A549 (cell line): ENCODE measurements at regions not wholly inside any gene's neighbourhood (a gene's known extent, or its start where the extent isn't known, plus 50 kb on each side); places are given as distances from the start of the nearest gene placed in this dataset.

Experiments used
- ATAC-seq, 2 experiments: fragments of 200-7000 bp in 1 of 2; fragments of >200 bp in 1 of 2; cut with Nextera tagmentation in 1 of 2; cut with Tn5 transposase in 1 of 2; 3 replicates each; pipeline versions ENCODE4 v1.8.0 to v1.9.1; 2018 to 2020; ENCODE audit warnings: mild to moderate bottlenecking in 1 of 2, moderate library complexity in 1 of 2
- CTCF ChIA-PET: fragments of 300-600 bp; sonication (Branson Sonifier 250); formaldehyde crosslinking; extraction: SDS; loops from one replicate; lab custom pipeline; 2021; ENCODE audit warnings: antibody characterized with exemption, inconsistent platforms; lab: Yijun Ruan, JAX
- POLR2A ChIA-PET: fragments of 350-600 bp; formaldehyde crosslinking; extraction: SDS; loops from one replicate; lab custom pipeline; 2021; ENCODE audit warnings: antibody characterized with exemption, inconsistent platforms; lab: Yijun Ruan, JAX
- DNase-seq, 2 experiments: peaks; one replicate each; pipeline versions ENCODE4 v3.0.0 to v3.0.0-alpha.2; 2011 to 2016; ENCODE audit warnings: low read depth in 1 of 2, low spot score in 1 of 2
- FAIRE-seq: peaks from 2 replicates; lab custom pipeline; 2011; peaks lifted over from hg19 to GRCh38; lab: Jason Lieb, UNC
- H3K27ac ChIP-seq, 2 experiments: fragments of >200 bp; sonication (Bioruptor Twin); formaldehyde crosslinking; 3 replicates each; pipeline ENCODE4 v1.5.1; 2016 to 2017
- H3K4me1 ChIP-seq: fragments of >200 bp; sonication (Bioruptor Twin); formaldehyde crosslinking; 3 replicates; pipeline ENCODE4 v1.6.1; 2016
- H3K4me2 ChIP-seq: fragments of >200 bp; sonication (Bioruptor Twin); formaldehyde crosslinking; 3 replicates; pipeline ENCODE4 v1.6.1; 2016
- H3K4me3 ChIP-seq: fragments of >200 bp; sonication (Bioruptor Twin); formaldehyde crosslinking; 3 replicates; pipeline ENCODE4 v1.5.1; 2016
- H3K9me3 ChIP-seq: fragments of >200 bp; sonication (Bioruptor Twin); formaldehyde crosslinking; 3 replicates; pipeline ENCODE4 v1.6.1; 2016
- CBX2 ChIP-seq: fragments of 200-600 bp; sonication (generic); IDR thresholded peaks from 2 replicates; pipeline ENCODE4 v1.6.1; 2016; ENCODE audit warnings: low read depth, mild to moderate bottlenecking, borderline replicate concordance
- CBX8 ChIP-seq: fragments of 200-600 bp; sonication (generic); IDR thresholded peaks from 2 replicates; pipeline ENCODE4 v1.6.1; 2016
- CEBPB ChIP-seq, 2 experiments: fragments of >200 bp in 1 of 2; sonication (Bioruptor Twin) in 1 of 2; formaldehyde crosslinking in 1 of 2; IDR thresholded peaks; 2 replicates each; pipeline ENCODE4 v1.6.1; 2012 to 2016
- CTCF ChIP-seq: fragments of >200 bp; sonication (Bioruptor Twin); formaldehyde crosslinking; IDR thresholded peaks from 3 replicates; pipeline ENCODE4 v1.5.1; 2016
- EHMT2 ChIP-seq: fragments of 200-600 bp; sonication (generic); IDR thresholded peaks from 2 replicates; pipeline ENCODE4 v1.6.1; 2016; ENCODE audit warnings: antibody characterized with exemption, low read depth, mild to moderate bottlenecking, moderate library complexity
- EP300 ChIP-seq, 2 experiments: fragments of >200 bp; sonication (Bioruptor Twin); formaldehyde crosslinking; IDR thresholded peaks; 2 replicates in 1 of 2; 3 replicates in 1 of 2; pipeline ENCODE4 v1.6.1; 2016 to 2017
- ESRRA ChIP-seq: fragments of 150-350 bp; IDR thresholded peaks from 2 replicates; pipeline ENCODE4 v1.6.1; 2014; ENCODE audit warnings: mild to moderate bottlenecking, low read length, borderline replicate concordance
- FOSB ChIP-seq: fragments of 250-450 bp; sonication (Bioruptor Pico); IDR thresholded peaks from 2 replicates; pipeline ENCODE4 v1.5.0; 2020; ENCODE audit warnings: mild to moderate bottlenecking, moderate library complexity
- FOSL2 ChIP-seq, 2 experiments: fragments of 450-650 bp in 1 of 2; fragments of >200 bp in 1 of 2; sonication (Bioruptor Twin) in 1 of 2; formaldehyde crosslinking; IDR thresholded peaks; 2 replicates each; pipeline versions ENCODE4 v1.5.0 to v1.6.1; 2016 to 2020; ENCODE audit warnings: mild to moderate bottlenecking in 1 of 2, moderate library complexity in 1 of 2
- FOXS1 ChIP-seq: fragments of 250-450 bp; sonication (Bioruptor Pico); IDR thresholded peaks from 2 replicates; pipeline ENCODE4 v1.5.0; 2020; ENCODE audit warnings: mild to moderate bottlenecking, moderate library complexity
- GATA3 ChIP-seq: IDR thresholded peaks from 2 replicates; pipeline ENCODE4 v1.6.1; 2012; ENCODE audit warnings: borderline replicate concordance
- HDAC2 ChIP-seq: fragments of 200-600 bp; sonication (generic); IDR thresholded peaks from 2 replicates; pipeline ENCODE4 v1.6.1; 2016
- HEYL ChIP-seq: fragments of 250-450 bp; sonication (Bioruptor Pico); IDR thresholded peaks from 2 replicates; pipeline ENCODE4 v1.8.0; 2021; ENCODE audit warnings: mild to moderate bottlenecking, moderate library complexity
- HOXB5 ChIP-seq: fragments of 250-450 bp; sonication (Bioruptor Pico); IDR thresholded peaks from 2 replicates; pipeline ENCODE4 v1.5.0; 2020; ENCODE audit warnings: mild to moderate bottlenecking, moderate library complexity
- KDM1A ChIP-seq: fragments of 200-600 bp; sonication (generic); IDR thresholded peaks from 2 replicates; pipeline ENCODE4 v1.6.1; 2016; ENCODE audit warnings: low read depth, mild to moderate bottlenecking
- KDM5A ChIP-seq: fragments of 200-600 bp; sonication (generic); IDR thresholded peaks from 2 replicates; pipeline ENCODE4 v1.6.1; 2016; ENCODE audit warnings: antibody characterized with exemption, mild to moderate bottlenecking
- MAFK ChIP-seq: fragments of 450-650 bp; IDR thresholded peaks from 2 replicates; pipeline ENCODE4 v1.6.1; 2014; ENCODE audit not compliant: partially characterized antibody
- MAX ChIP-seq: IDR thresholded peaks from 2 replicates; pipeline ENCODE4 v1.6.1; 2012
- MYC ChIP-seq: IDR thresholded peaks from 2 replicates; pipeline ENCODE4 v1.6.1; 2012; ENCODE audit warnings: mild to moderate bottlenecking, inconsistent platforms, low read length, improper control_type of control experiment, borderline replicate concordance
- NPAS2 ChIP-seq: fragments of 250-450 bp; sonication (Bioruptor Pico); IDR thresholded peaks from 2 replicates; pipeline ENCODE4 v1.8.0; 2022; ENCODE audit warnings: mild to moderate bottlenecking, moderate library complexity, borderline replicate concordance
- NR3C1 ChIP-seq: fragments of >200 bp; sonication (Bioruptor Twin); formaldehyde crosslinking; IDR thresholded peaks from 3 replicates; pipeline ENCODE4 v1.6.1; 2017
- POLR2A ChIP-seq: IDR thresholded peaks from 2 replicates; pipeline ENCODE4 v1.6.1; 2012; ENCODE audit warnings: mild to moderate bottlenecking, low read length
- POLR2AphosphoS2 ChIP-seq: conservative IDR thresholded peaks from 2 replicates; pipeline ENCODE4 v1.6.1; 2012; ENCODE audit warnings: low read length, improper control_type of control experiment, inconsistent platforms
- RAD21 ChIP-seq, 2 experiments: fragments of >200 bp in 1 of 2; sonication (Bioruptor Twin) in 1 of 2; formaldehyde crosslinking in 1 of 2; IDR thresholded peaks in 1 of 2; conservative IDR thresholded peaks in 1 of 2; 2 replicates in 1 of 2; 3 replicates in 1 of 2; pipeline ENCODE4 v1.6.1; 2012 to 2018; ENCODE audit warnings: inconsistent platforms in 1 of 2
- RARB ChIP-seq: fragments of 250-450 bp; sonication (Bioruptor Pico); IDR thresholded peaks from 2 replicates; pipeline ENCODE4 v1.8.0; 2021; ENCODE audit warnings: mild to moderate bottlenecking, moderate library complexity
- RCOR1 ChIP-seq: fragments of 150-350 bp; IDR thresholded peaks from 2 replicates; pipeline ENCODE4 v1.6.1; 2014; ENCODE audit warnings: antibody characterized with exemption, low read length, low read depth
- RFX5 ChIP-seq: fragments of 450-650 bp; IDR thresholded peaks from 2 replicates; pipeline ENCODE4 v1.7.1; 2014; ENCODE audit warnings: antibody characterized with exemption, mild to moderate bottlenecking, moderate library complexity
- RNF2 ChIP-seq: fragments of 200-600 bp; sonication (generic); IDR thresholded peaks from 2 replicates; pipeline ENCODE4 v1.6.1; 2016; ENCODE audit warnings: low read depth, mild to moderate bottlenecking, antibody characterized with exemption, moderate library complexity, borderline replicate concordance
- TFCP2L1 ChIP-seq: fragments of 250-450 bp; sonication (Bioruptor Pico); IDR thresholded peaks from 2 replicates; pipeline ENCODE4 v1.5.0; 2021; ENCODE audit warnings: mild to moderate bottlenecking
- ZFP36 ChIP-seq: fragments of 450-650 bp; IDR thresholded peaks from 2 replicates; pipeline ENCODE4 v1.6.1; 2014; ENCODE audit warnings: borderline replicate concordance; ENCODE audit not compliant: partially characterized antibody
- ZNF302 ChIP-seq: fragments of 250-450 bp; sonication (Bioruptor Pico); IDR thresholded peaks from 2 replicates; pipeline ENCODE4 v1.9.0; 2021; ENCODE audit warnings: inconsistent platforms, mild to moderate bottlenecking, moderate library complexity
- ZSCAN20 ChIP-seq: fragments of 250-450 bp; sonication (Bioruptor Pico); IDR thresholded peaks from 2 replicates; pipeline ENCODE4 v1.8.0; 2022; ENCODE audit warnings: mild to moderate bottlenecking, moderate library complexity
- WGBS: methylation state at CpG from one replicate; pipeline ENCODE4 v1.1.6; 2017; ENCODE audit errors: missing lambda C conversion rate; 5-methylcytosine and 5-hydroxymethylcytosine counted together
- TF ChIP-seq, protein P1 (sequence below): fragments of 250-450 bp; sonication (Bioruptor Pico); IDR thresholded peaks from 2 replicates; pipeline ENCODE4 v1.5.0; 2021; ENCODE audit warnings: mild to moderate bottlenecking, moderate library complexity, borderline replicate concordance
- TF ChIP-seq, protein P2 (sequence below): fragments of >200 bp; sonication (Bioruptor Twin); formaldehyde crosslinking; IDR thresholded peaks from 2 replicates; pipeline ENCODE4 v1.6.1; 2016

DNA sequence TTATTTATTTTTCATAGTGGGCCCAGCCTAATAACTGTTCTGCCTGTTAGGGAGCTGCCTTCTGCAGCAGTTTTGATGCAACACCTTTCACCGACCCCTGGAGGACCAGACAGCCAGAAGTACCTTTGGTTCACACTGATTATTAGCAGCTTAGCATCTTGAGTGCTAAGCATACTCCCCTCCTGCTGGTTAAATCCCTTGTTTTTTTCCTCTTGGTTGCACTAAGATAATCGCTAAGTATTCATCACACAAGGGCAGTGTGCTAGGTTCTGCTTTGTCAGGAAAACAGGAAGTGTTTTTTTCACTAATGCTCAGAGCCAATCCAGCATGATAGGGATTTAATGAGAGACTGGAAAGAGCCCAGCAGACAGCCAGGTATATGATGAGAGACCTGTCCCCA lies 437.0 kb downstream of the FUT8 start:
- Histone ChIP-seq H3K27ac (no peak overlapping the region), H3K9me3 (no peaks in the 10 kb centered on the region), H3K4me3 (no peak overlapping the region), H3K4me2 (no peak overlapping the region), H3K4me1 (no peaks in the 10 kb centered on the region)
- POLR2A ChIA-PET, result no interaction called here
- CTCF ChIA-PET, result no interaction called here
- TF ChIP-seq ZSCAN20, result no peak
- no peak for TF ChIP-seq HEYL (CRISPR knock-in tag)
- DNase-seq (no peak), ATAC-seq (no peak), FAIRE-seq (no peak)
- WGBS, result 25% methylated on average over 2 of the region's 2 CpGs

- no peak for TF ChIP-seq GATA3
- TF ChIP-seq MAFK, result no peak
- no peak for TF ChIP-seq ZNF302
- TF ChIP-seq ZFP36, result no peak
- TF ChIP-seq, protein P1, sequence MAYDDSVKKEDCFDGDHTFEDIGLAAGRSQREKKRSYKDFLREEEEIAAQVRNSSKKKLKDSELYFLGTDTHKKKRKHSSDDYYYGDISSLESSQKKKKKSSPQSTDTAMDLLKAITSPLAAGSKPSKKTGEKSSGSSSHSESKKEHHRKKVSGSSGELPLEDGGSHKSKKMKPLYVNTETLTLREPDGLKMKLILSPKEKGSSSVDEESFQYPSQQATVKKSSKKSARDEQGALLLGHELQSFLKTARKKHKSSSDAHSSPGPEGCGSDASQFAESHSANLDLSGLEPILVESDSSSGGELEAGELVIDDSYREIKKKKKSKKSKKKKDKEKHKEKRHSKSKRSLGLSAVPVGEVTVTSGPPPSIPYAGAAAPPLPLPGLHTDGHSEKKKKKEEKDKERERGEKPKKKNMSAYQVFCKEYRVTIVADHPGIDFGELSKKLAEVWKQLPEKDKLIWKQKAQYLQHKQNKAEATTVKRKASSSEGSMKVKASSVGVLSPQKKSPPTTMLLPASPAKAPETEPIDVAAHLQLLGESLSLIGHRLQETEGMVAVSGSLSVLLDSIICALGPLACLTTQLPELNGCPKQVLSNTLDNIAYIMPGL (CRISPR knock-in tag), result no peak
- TF ChIP-seq KDM1A, result no peak
- no peak for TF ChIP-seq CBX8
- no peak for TF ChIP-seq RARB
- no peak for TF ChIP-seq CTCF
- TF ChIP-seq RFX5, result no peak
- no peak for TF ChIP-seq FOXS1 (CRISPR knock-in tag)
- TF ChIP-seq, protein P2, sequence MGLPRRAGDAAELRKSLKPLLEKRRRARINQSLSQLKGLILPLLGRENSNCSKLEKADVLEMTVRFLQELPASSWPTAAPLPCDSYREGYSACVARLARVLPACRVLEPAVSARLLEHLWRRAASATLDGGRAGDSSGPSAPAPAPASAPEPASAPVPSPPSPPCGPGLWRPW, result no peak
- TF ChIP-seq CBX2, result no peak
- no peak for TF ChIP-seq EHMT2
- TF ChIP-seq POLR2A, result no peak
- TF ChIP-seq EP300 (IDR thresholded peaks at IDR 0.05), result no peak
- no peak for TF ChIP-seq MAX
- TF ChIP-seq, all 56 proteins: peak for 0
Measured at GRCh38 chr14:65850429-65851135, 438.1 kb downstream of the FUT8 start.

DNA sequence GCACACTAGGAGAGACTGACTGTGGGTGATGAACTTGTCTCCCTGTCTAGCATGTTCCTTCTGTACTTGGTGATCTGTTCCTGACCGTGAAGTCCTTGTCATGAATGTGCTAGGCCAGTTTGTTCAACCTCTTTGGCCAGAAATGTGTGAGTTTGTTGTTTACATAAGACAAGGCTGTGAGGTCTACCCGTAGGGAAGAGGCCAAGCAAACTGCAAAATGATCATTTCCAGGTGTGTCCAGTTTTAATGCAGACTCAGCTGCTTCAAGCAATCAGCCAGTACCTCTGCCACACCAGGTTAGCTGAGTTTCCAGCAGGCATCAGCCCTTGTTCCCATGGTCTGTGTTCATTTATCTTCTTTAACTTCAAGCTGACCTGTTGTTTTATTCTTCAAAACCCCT lies 440.2 kb downstream of the FUT8 start:
- POLR2A ChIA-PET, result no interaction called here
- ATAC-seq, result no peak
- CTCF ChIA-PET, result no interaction called here
- no peak overlapping the region for H3K4me3 ChIP-seq
- no peaks in the 10 kb centered on the region for H3K9me3 ChIP-seq
- no peak overlapping the region for H3K4me2 ChIP-seq
- no peak for FAIRE-seq
- no peaks in the 10 kb centered on the region for H3K4me1 ChIP-seq
- DNase-seq, result no peak
- 3% methylated on average over 2 of the region's 2 CpGs for WGBS
- H3K27ac ChIP-seq, result no peak overlapping the region
- TF ChIP-seq RNF2, result no peak
- no peak for TF ChIP-seq CBX2
- no peak for TF ChIP-seq TFCP2L1 (CRISPR knock-in tag)
- TF ChIP-seq, protein P2, result no peak
- no peak for TF ChIP-seq NPAS2 (CRISPR knock-in tag)
- TF ChIP-seq RAD21 (conservative IDR thresholded peaks at IDR 0.05 in 1 of 2, IDR thresholded peaks at IDR 0.05 in 1 of 2), result no peak
- TF ChIP-seq KDM5A, result no peak
- no peak for TF ChIP-seq RCOR1
- no peak for TF ChIP-seq HDAC2
- TF ChIP-seq HOXB5 (CRISPR knock-in tag), result no peak
- TF ChIP-seq ESRRA, result no peak
- TF ChIP-seq FOSB (CRISPR knock-in tag), result no peak
- TF ChIP-seq EP300 (IDR thresholded peaks at IDR 0.05), result no peak
- no peak for TF ChIP-seq CEBPB (IDR thresholded peaks at IDR 0.05)
- TF ChIP-seq POLR2AphosphoS2, result no peak
- no peak for TF ChIP-seq MYC
- TF ChIP-seq FOSL2 (IDR thresholded peaks at IDR 0.05), result no peak
- TF ChIP-seq FOSL2 (CRISPR knock-in tag; IDR thresholded peaks at IDR 0.05), result no peak
- TF ChIP-seq NR3C1, result no peak

More at GRCh38 chr14:65850429-65851135, 438.1 kb downstream of the FUT8 start:
- H3K27ac ChIP-seq, result no peak overlapping the region
- ChIA-PET CTCF (no interaction called here), POLR2A (no interaction called here)
- H3K4me2 ChIP-seq, result no peak overlapping the region
- H3K4me3 ChIP-seq, result no peak overlapping the region
- FAIRE-seq (no peak), DNase-seq (no peak), ATAC-seq (no peak)
- WGBS, result 43% methylated on average over 10 of the region's 10 CpGs
- H3K9me3 ChIP-seq, result no peaks in the 10 kb centered on the region
- no peaks in the 10 kb centered on the region for H3K4me1 ChIP-seq
